Heart right ventricle (tissue), 16 donors: ENCODE measurements at regions not wholly inside any gene's neighbourhood (a gene's known extent, or its start where the extent isn't known, plus 50 kb on each side); places are given as distances from the start of the nearest gene placed in this dataset.

Experiments used
- ATAC-seq, 8 donors: fragments of 200-7000 bp; cut with Tn5 transposase; one replicate each; pipeline ENCODE4 v1.9.1; 2020; ENCODE audit warnings: mild to moderate bottlenecking in 8 of 8, moderate library complexity in 8 of 8, moderate number of reproducible peaks in 1 of 8
- DNase-seq, 2 donors: peaks; one replicate each; pipeline ENCODE4 v3.0.0-alpha.2; 2020
- H3K27ac ChIP-seq, 10 donors: fragments of 200-600 bp; sonication (generic) in 2 of 10; one replicate each; pipeline versions ENCODE4 v1.5.0 to v1.8.0; 2020 to 2022; ENCODE audit warnings: mild to moderate bottlenecking in 3 of 10
- H3K27me3 ChIP-seq, 7 donors: fragments of 200-600 bp; one replicate each; pipeline ENCODE4 v1.8.0; 2021 to 2022; ENCODE audit warnings: mild to moderate bottlenecking in 2 of 7
- H3K36me3 ChIP-seq, 9 donors: fragments of 200-600 bp; sonication (generic) in 1 of 9; one replicate each; pipeline versions ENCODE4 v1.5.0 to v1.8.0; 2020 to 2022; ENCODE audit warnings: mild to moderate bottlenecking in 2 of 9
- H3K4me1 ChIP-seq, 9 donors: fragments of 200-600 bp; sonication (generic) in 1 of 9; one replicate each; pipeline versions ENCODE4 v1.5.0 to v1.8.0; 2020 to 2022; ENCODE audit warnings: mild to moderate bottlenecking in 4 of 9
- H3K4me3 ChIP-seq, 10 donors: fragments of 200-600 bp; sonication (generic) in 2 of 10; one replicate each; pipeline versions ENCODE4 v1.5.0 to v1.8.0; 2020 to 2022; ENCODE audit warnings: mild to moderate bottlenecking in 7 of 10, moderate library complexity in 2 of 10
- H3K9me3 ChIP-seq, 11 donors: fragments of 200-600 bp in 10 of 11; sonication (generic) in 2 of 11; one replicate each; pipeline versions ENCODE4 v1.5.0 to v1.8.0; 2013 to 2022; ENCODE audit warnings: mild to moderate bottlenecking in 2 of 11, control low read depth in 1 of 11, moderate library complexity in 1 of 11
- CTCF ChIP-seq, 9 donors: fragments of 200-600 bp; sonication (generic) in 2 of 9; IDR thresholded peaks; one replicate each; pipeline versions ENCODE4 v1.5.0 to v1.8.0; 2021 to 2022; ENCODE audit warnings: antibody characterized with exemption in 9 of 9, mild to moderate bottlenecking in 5 of 9, moderate library complexity in 1 of 9
- WGBS, 2 donors: extraction: QIAGEN DNeasy Blood & Tissue Kit; methylation state at CpG; one replicate each; pipeline ENCODE4 v1.1.7; 2013; ENCODE audit warnings: inconsistent platforms in 1 of 2; 5-methylcytosine and 5-hydroxymethylcytosine counted together
- intact Hi-C, 10 donors: fragments of 100-400 bp; cut with DNase I; formaldehyde crosslinking; loops; one replicate each; pipeline versions ENCODE4 v1.11.1 to v1.14.2; 2022
- donor health status: Arrhythmogenic right ventricular cardiomyopathy.
- donor health status: ischemic (EF 13 %, LVEDD 7.1; RV severe dilation, severe dysfunction).
- donor health status: healthy with polysubstance abuse.
- donor health status: DM: no; HTN: yes; CAD: no.
- donor health status: DM: no; HTN: no; CAD: no.
- donor health status: ischemic (EF 25% LVEDD 6.9; RV normal size, moderate dysfunction).
- donor health status: ischemic (EF 25% LVEDD 5.7; RV mildly dilated, moderate dysfunction).
- donor health status: healthy.
- donor health status: DM: yes; HTN: yes; CAD: no.
- donor health status: Ischemic cardiomyopathy.
- donor health status: ischemic (EF 35%, LVEDD 5.7; RV mildly dilated, moderate dysfunction).
- donor health status: nonischemic (EF 11% LVEDD 7.7; RV severe dilation, severe dysfunction).
- donor health status: DM: yes; HTN: yes; CAD: no.
- donor health status: PGD.
- donor health status: ischemic (EF 29% LVEDD 5.4; RV normal size, mild dysfunction).
- donor health status: nonischemic (EF 23%, LVEDD 6.1; RV moderate dilation, normal function).

GRCh38 chr17:69712801-69713311 lies 298.4 kb downstream of the MAP2K6 start:
- WGBS, 2 donors, result 44 to 48% methylated on average over 2 of the region's 2 CpGs
- H3K27ac ChIP-seq, result no peak overlapping the region
- DNase-seq, result no peak
- ATAC-seq, result no peak
- no peak overlapping the region for H3K4me3 ChIP-seq
- H3K9me3 ChIP-seq, result no peaks in the 10 kb centered on the region
- no peaks in the 10 kb centered on the region for H3K27me3 ChIP-seq
- peaks cover 0 to 17% (median 0%) of the 10 kb centered on the region in 9 donors for H3K4me1 ChIP-seq
- no peaks in the 10 kb centered on the region for H3K36me3 ChIP-seq
- intact Hi-C loops, result no loop called here
- no peak for TF ChIP-seq CTCF (IDR thresholded peaks at IDR 0.05)

GRCh38 chr17:69713815-69714214 lies 299.3 kb downstream of the MAP2K6 start:
- peaks cover 0 to 17% (median 0%) of the 10 kb centered on the region in 9 donors for H3K4me1 ChIP-seq
- H3K27ac ChIP-seq, result no peak overlapping the region
- H3K27me3 ChIP-seq, result no peaks in the 10 kb centered on the region
- no peak for TF ChIP-seq CTCF (IDR thresholded peaks at IDR 0.05)
- no peaks in the 10 kb centered on the region for H3K9me3 ChIP-seq
- no peak overlapping the region for H3K4me3 ChIP-seq
- no peak for DNase-seq
- intact Hi-C loops, result no loop called here
- 88 to 91% methylated on average over 4 of the region's 4 CpGs for WGBS, 2 donors
- ATAC-seq, result no peak
- no peaks in the 10 kb centered on the region for H3K36me3 ChIP-seq

- no peaks in the 10 kb centered on the region for H3K27me3 ChIP-seq
- intact Hi-C loops, result loop anchor here in 1 of 10 donors (5.0 kb wide), 1 partner anchor 1082 kb away; no protein-coding TSS in a partner anchor
- no peak overlapping the region for H3K4me3 ChIP-seq
- H3K4me1 ChIP-seq, result peaks cover 0 to 21% (median 0%) of the 10 kb centered on the region in 9 donors
- H3K36me3 ChIP-seq, result no peaks in the 10 kb centered on the region
- ATAC-seq, result no peak
- TF ChIP-seq CTCF (IDR thresholded peaks at IDR 0.05), result no peak
- no peak for DNase-seq
- WGBS, 2 donors, result 52 to 53% methylated on average over 2 of the region's 2 CpGs
- no peak overlapping the region for H3K27ac ChIP-seq
- H3K9me3 ChIP-seq, result no peaks in the 10 kb centered on the region
Observed at GRCh38 chr17:69714669-69715068, 300.2 kb downstream of the MAP2K6 start.

- Histone ChIP-seq H3K27ac (no peak overlapping the region), H3K27me3 (no peaks in the 10 kb centered on the region), H3K4me1 (peaks cover 0 to 23% (median 0%) of the 10 kb centered on the region in 9 donors), H3K4me3 (no peak overlapping the region), H3K36me3 (no peaks in the 10 kb centered on the region), H3K9me3 (no peaks in the 10 kb centered on the region)
- DNase-seq (no peak), ATAC-seq (no peak)
- no peak for TF ChIP-seq CTCF (IDR thresholded peaks at IDR 0.05)
- 96 to 97% methylated on average over 4 of the region's 4 CpGs for WGBS, 2 donors
- intact Hi-C loops, result loop anchor here in 1 of 10 donors (5.0 kb wide), 1 partner anchor 1083 kb away; no protein-coding TSS in a partner anchor
Observed at GRCh38 chr17:69715656-69716055, 301.2 kb downstream of the MAP2K6 start.
